Caco-2 (cell line): ENCODE measurements at regions not wholly inside any gene's neighbourhood (a gene's known extent, or its start where the extent isn't known, plus 50 kb on each side); places are given as distances from the start of the nearest gene placed in this dataset.

Source experiments
- BruUV-seq: library from RNA; stranded (reverse); fragments of 400-500 nt; replicated peaks from 2 replicates; lab custom pipeline; 2021; lab: Mats Ljungman, UMichigan
- CTCF ChIA-PET: fragments of 300-600 bp; sonication (Branson Sonifier 250); formaldehyde crosslinking; loops from one replicate; lab custom pipeline; 2022; ENCODE audit warnings: antibody characterized with exemption; lab: Charles Lee
- POLR2A ChIA-PET: fragments of 300-600 bp; sonication (Branson Sonifier 250); formaldehyde crosslinking; loops from one replicate; lab custom pipeline; 2022; ENCODE audit warnings: antibody characterized with exemption; lab: Charles Lee
- DNase-seq, 2 experiments: peaks; one replicate each; pipeline versions ENCODE4 v3.0.0 to v3.0.0-alpha.2; 2020 to 2022
- H3K27me3 ChIP-seq: replicated peaks from 2 replicates; pipeline ENCODE4 v1.6.0; 2011; ENCODE audit warnings: low read length; ENCODE audit not compliant: control insufficient read depth, insufficient read depth
- H3K36me3 ChIP-seq: 2 replicates; pipeline ENCODE4 v1.5.1; 2011; ENCODE audit warnings: low read length; ENCODE audit not compliant: control insufficient read depth, insufficient read depth
- H3K4me1 ChIP-seq: fragments of 250-450 bp; sonication (Bioruptor Pico); 2 replicates; pipeline ENCODE4 v1.5.1; 2020; ENCODE audit warnings: mild to moderate bottlenecking
- H3K4me3 ChIP-seq: 2 replicates; pipeline ENCODE4 v1.5.1; 2011; ENCODE audit warnings: low read depth, mild to moderate bottlenecking, control low read depth, low read length
- H3K9me3 ChIP-seq: fragments of 250-450 bp; sonication (Bioruptor Pico); 2 replicates; pipeline ENCODE4 v1.5.1; 2020; ENCODE audit warnings: mild to moderate bottlenecking, moderate library complexity
- H3K27ac Mint-ChIP-seq: one replicate; pipeline ENCODE4 v1.8.0; 2022; ENCODE audit warnings: mixed read lengths; ENCODE audit not compliant: unreplicated experiment
- H3K27me3 Mint-ChIP-seq: one replicate; pipeline ENCODE4 v1.8.0; 2022; ENCODE audit warnings: mixed read lengths; ENCODE audit not compliant: insufficient read depth, unreplicated experiment
- H3K36me3 Mint-ChIP-seq: one replicate; pipeline ENCODE4 v1.8.0; 2022; ENCODE audit warnings: mild to moderate bottlenecking, mixed read lengths; ENCODE audit not compliant: insufficient read depth, unreplicated experiment
- H3K4me1 Mint-ChIP-seq: one replicate; pipeline ENCODE4 v1.8.0; 2022; ENCODE audit warnings: low read depth, mixed read lengths; ENCODE audit not compliant: unreplicated experiment
- H3K4me3 Mint-ChIP-seq: one replicate; pipeline ENCODE4 v1.8.0; 2022; ENCODE audit warnings: mild to moderate bottlenecking, moderate library complexity, mixed read lengths; ENCODE audit not compliant: unreplicated experiment
- H3K9me3 Mint-ChIP-seq: one replicate; pipeline ENCODE4 v1.8.0; 2022; ENCODE audit warnings: mixed read lengths; ENCODE audit not compliant: unreplicated experiment
- CTCF ChIP-seq, 2 experiments: fragments of 200-600 bp in 1 of 2; IDR thresholded peaks; 1 replicate in 1 of 2; 2 replicates in 1 of 2; pipeline versions ENCODE4 v1.5.1 to v1.8.0; 2011 to 2022; ENCODE audit warnings: antibody characterized with exemption in 1 of 2, control low read depth in 1 of 2, inconsistent platforms in 1 of 2, low read depth in 1 of 2, low read length in 1 of 2, mild to moderate bottlenecking in 1 of 2, moderate library complexity in 1 of 2; ENCODE audit not compliant: insufficient read depth in 1 of 2, severe bottlenecking in 1 of 2, unreplicated experiment in 1 of 2
- intact Hi-C: fragments of 100-400 bp; cut with micrococcal nuclease; formaldehyde crosslinking; loops from one replicate; pipeline ENCODE4 v1.10.0; 2022; ENCODE audit not compliant: unreplicated experiment

- POLR2A ChIA-PET: no interaction called here
- intact Hi-C loops: no loop called here
These were observed 55.1 kb upstream of the RGS4 start for GRCh38 chr1:163013826-163014600.

DNA sequence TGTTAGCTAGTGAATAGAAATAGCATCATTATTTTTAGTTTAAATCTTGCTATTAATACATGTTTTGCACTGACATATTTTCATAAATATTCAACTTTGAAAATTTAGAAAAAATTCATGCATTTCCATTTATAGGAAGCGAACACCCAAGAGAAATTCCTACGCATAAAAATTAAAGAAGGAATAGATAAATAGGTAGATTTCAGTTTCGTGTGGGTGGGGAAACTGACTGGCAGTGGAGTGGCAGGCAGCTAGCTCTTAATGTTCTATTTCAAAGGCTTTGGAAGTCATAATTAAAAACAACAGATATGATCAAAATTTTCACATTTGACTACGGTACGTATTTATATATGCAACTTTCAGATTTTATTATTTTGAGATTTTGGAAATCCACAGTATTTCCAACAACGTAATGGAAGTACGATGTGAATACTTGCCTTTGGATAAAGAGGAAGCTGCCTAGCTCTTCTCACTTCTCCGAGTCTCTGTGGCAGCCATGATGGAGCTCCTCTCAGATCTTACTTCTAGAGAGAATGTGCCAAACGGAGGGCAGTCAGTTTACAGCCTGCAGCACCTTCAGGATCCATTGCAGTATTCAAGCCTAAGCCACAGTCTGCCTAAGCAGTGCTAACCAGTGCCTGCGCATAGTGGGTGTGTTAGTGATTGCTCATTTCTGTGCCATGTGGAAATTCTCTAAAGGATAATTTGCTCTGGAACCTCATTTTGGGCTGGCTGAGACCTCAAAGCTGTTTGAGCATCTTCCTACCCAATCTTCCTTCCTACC lies 62.9 kb upstream of the RGS4 start:
- intact Hi-C loops: no loop called here
- no TSS peak for BruUV-seq
- Histone ChIP-seq H3K4me1 (no peaks in the 10 kb centered on the region), H3K36me3 (no peaks in the 10 kb centered on the region), H3K9me3 (no peaks in the 10 kb centered on the region), H3K27me3 (no peaks in the 10 kb centered on the region), H3K4me3 (no peak overlapping the region)
- Mint-ChIP-seq H3K36me3 (no peaks in the 10 kb centered on the region), H3K4me3 (no peak overlapping the region), H3K9me3 (no peaks in the 10 kb centered on the region), H3K4me1 (no peaks in the 10 kb centered on the region), H3K27ac (no peak overlapping the region), H3K27me3 (peaks cover 7% of the 10 kb centered on the region)
- no peak for TF ChIP-seq CTCF (IDR thresholded peaks at IDR 0.05; ENCODE audit: insufficient read depth in 1 of 2, low read depth in 1 of 2, low read length in 1 of 2, severe bottlenecking in 1 of 2, unreplicated experiment in 1 of 2)
- ChIA-PET POLR2A (no interaction called here), CTCF (no interaction called here)
- no peak for DNase-seq

More at GRCh38 chr1:163013826-163014600, 55.1 kb upstream of the RGS4 start:
- H3K27ac Mint-ChIP-seq: no peak overlapping the region
- H3K4me1 ChIP-seq: no peaks in the 10 kb centered on the region
- H3K36me3 Mint-ChIP-seq: no peaks in the 10 kb centered on the region
- H3K9me3 Mint-ChIP-seq: no peaks in the 10 kb centered on the region
- no peaks in the 10 kb centered on the region for H3K9me3 ChIP-seq
- no peaks in the 10 kb centered on the region for H3K27me3 ChIP-seq
- no peak overlapping the region for H3K4me3 Mint-ChIP-seq
- H3K4me1 Mint-ChIP-seq: no peaks in the 10 kb centered on the region
- no peaks in the 10 kb centered on the region for H3K36me3 ChIP-seq
- no peak for TF ChIP-seq CTCF (IDR thresholded peaks at IDR 0.05; ENCODE audit: insufficient read depth in 1 of 2, low read depth in 1 of 2, low read length in 1 of 2, severe bottlenecking in 1 of 2, unreplicated experiment in 1 of 2)
- no TSS peak for BruUV-seq
- DNase-seq: no peak
- no peak overlapping the region for H3K4me3 ChIP-seq
- peaks cover 4% of the 10 kb centered on the region for H3K27me3 Mint-ChIP-seq
- CTCF ChIA-PET: interaction anchor here (0.6 kb wide), 1 partner anchor 17 kb away, joined by 3 read pairs; no protein-coding TSS in a partner anchor

GRCh38 chr1:162997499-162998285 lies 71.5 kb upstream of the RGS4 start:
- Histone ChIP-seq H3K9me3 (no peaks in the 10 kb centered on the region), H3K27me3 (no peaks in the 10 kb centered on the region), H3K4me1 (no peaks in the 10 kb centered on the region), H3K36me3 (no peaks in the 10 kb centered on the region), H3K4me3 (no peak overlapping the region)
- no peaks in the 10 kb centered on the region for H3K9me3 Mint-ChIP-seq
- ChIA-PET POLR2A (no interaction called here), CTCF (no interaction called here)
- H3K27ac Mint-ChIP-seq: no peak overlapping the region
- no peak overlapping the region for H3K4me3 Mint-ChIP-seq
- TF ChIP-seq CTCF (IDR thresholded peaks at IDR 0.05; ENCODE audit: insufficient read depth in 1 of 2, low read depth in 1 of 2, low read length in 1 of 2, severe bottlenecking in 1 of 2, unreplicated experiment in 1 of 2): no peak
- peaks cover 13% of the 10 kb centered on the region for H3K27me3 Mint-ChIP-seq
- intact Hi-C loops: no loop called here
- no TSS peak for BruUV-seq
- DNase-seq: no peak
- H3K4me1 Mint-ChIP-seq: no peaks in the 10 kb centered on the region
- H3K36me3 Mint-ChIP-seq: no peaks in the 10 kb centered on the region
